Brain microvascular endothelial cell (primary cell): ENCODE measurements at regions not wholly inside any gene's neighbourhood (a gene's known extent, or its start where the extent isn't known, plus 50 kb on each side); places are given as distances from the start of the nearest gene placed in this dataset.

Experiments
- DNase-seq: peaks from one replicate; pipeline ENCODE4 v3.0.0-alpha.2; 2020
- H3K27ac ChIP-seq: fragments of 250-450 bp; sonication (Bioruptor Pico); 2 replicates; pipeline ENCODE4 v1.5.1; 2020; ENCODE audit warnings: mild to moderate bottlenecking, moderate library complexity
- H3K27me3 ChIP-seq: fragments of 250-450 bp; sonication (Bioruptor Pico); replicated peaks from 2 replicates; pipeline ENCODE4 v1.5.1; 2020; ENCODE audit warnings: mild to moderate bottlenecking
- H3K36me3 ChIP-seq: fragments of 250-450 bp; sonication (Bioruptor Pico); replicated peaks from 2 replicates; pipeline ENCODE4 v1.5.1; 2020; ENCODE audit warnings: mild to moderate bottlenecking
- H3K4me3 ChIP-seq: 2 replicates; pipeline ENCODE4 v1.5.1; 2011; ENCODE audit warnings: low read depth, mild to moderate bottlenecking, control low read depth, low read length, moderate library complexity
- in situ Hi-C: cut with HindIII; loops from 2 replicates; pipeline ENCODE4 v1.10.0; 2017; ENCODE audit warnings: low sequenced_read_pairs, low pct_ligation_motif_present
- TF ChIP-seq, protein P1 (sequence below): IDR thresholded peaks from 2 replicates; pipeline ENCODE4 v1.5.1; 2011; ENCODE audit warnings: low read depth, mild to moderate bottlenecking, moderate library complexity, low read length, control low read depth, inconsistent platforms; ENCODE audit errors: missing control alignments

DNA sequence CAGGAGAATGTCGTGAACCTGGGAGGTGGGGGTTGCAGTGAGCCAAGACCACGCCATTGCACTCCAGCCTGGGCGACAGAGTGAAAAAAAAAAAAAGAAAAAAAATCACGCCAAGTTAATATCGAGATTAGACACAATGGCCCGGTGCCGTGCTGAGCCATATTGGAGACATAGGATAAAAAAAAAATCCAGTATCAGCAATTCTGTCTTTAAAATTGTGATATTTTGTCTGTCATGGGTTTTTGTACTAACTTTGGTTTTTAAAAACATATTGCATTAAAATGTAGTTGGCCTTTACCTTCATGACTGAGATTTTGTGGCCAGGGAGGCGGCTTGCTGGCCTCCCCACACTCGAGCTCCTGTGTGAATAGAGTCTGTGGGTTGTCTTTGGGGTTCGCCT is 62.8 kb upstream of the PITRM1 start:
- in situ Hi-C loops = loop anchor here (25.0 kb wide), 1 partner anchor 527 kb away; no protein-coding TSS in a partner anchor
- Histone ChIP-seq H3K27me3 (no peaks in the 10 kb centered on the region), H3K36me3 (no peaks in the 10 kb centered on the region), H3K27ac (no peak overlapping the region), H3K4me3 (no peak overlapping the region)
- TF ChIP-seq, protein P1, sequence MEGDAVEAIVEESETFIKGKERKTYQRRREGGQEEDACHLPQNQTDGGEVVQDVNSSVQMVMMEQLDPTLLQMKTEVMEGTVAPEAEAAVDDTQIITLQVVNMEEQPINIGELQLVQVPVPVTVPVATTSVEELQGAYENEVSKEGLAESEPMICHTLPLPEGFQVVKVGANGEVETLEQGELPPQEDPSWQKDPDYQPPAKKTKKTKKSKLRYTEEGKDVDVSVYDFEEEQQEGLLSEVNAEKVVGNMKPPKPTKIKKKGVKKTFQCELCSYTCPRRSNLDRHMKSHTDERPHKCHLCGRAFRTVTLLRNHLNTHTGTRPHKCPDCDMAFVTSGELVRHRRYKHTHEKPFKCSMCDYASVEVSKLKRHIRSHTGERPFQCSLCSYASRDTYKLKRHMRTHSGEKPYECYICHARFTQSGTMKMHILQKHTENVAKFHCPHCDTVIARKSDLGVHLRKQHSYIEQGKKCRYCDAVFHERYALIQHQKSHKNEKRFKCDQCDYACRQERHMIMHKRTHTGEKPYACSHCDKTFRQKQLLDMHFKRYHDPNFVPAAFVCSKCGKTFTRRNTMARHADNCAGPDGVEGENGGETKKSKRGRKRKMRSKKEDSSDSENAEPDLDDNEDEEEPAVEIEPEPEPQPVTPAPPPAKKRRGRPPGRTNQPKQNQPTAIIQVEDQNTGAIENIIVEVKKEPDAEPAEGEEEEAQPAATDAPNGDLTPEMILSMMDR = no peak
- DNase-seq = no peak

- in situ Hi-C loops = loop anchor here (25.0 kb wide), 1 partner anchor 529 kb away; no protein-coding TSS in a partner anchor
- no peak overlapping the region for H3K4me3 ChIP-seq
- no peaks in the 10 kb centered on the region for H3K36me3 ChIP-seq
- TF ChIP-seq, protein P1 = no peak
- no peaks in the 10 kb centered on the region for H3K27me3 ChIP-seq
- DNase-seq = no peak
- no peak overlapping the region for H3K27ac ChIP-seq
Observed at GRCh38 chr10:3233486-3233990, 61.0 kb upstream of the PITRM1 start.

DNA sequence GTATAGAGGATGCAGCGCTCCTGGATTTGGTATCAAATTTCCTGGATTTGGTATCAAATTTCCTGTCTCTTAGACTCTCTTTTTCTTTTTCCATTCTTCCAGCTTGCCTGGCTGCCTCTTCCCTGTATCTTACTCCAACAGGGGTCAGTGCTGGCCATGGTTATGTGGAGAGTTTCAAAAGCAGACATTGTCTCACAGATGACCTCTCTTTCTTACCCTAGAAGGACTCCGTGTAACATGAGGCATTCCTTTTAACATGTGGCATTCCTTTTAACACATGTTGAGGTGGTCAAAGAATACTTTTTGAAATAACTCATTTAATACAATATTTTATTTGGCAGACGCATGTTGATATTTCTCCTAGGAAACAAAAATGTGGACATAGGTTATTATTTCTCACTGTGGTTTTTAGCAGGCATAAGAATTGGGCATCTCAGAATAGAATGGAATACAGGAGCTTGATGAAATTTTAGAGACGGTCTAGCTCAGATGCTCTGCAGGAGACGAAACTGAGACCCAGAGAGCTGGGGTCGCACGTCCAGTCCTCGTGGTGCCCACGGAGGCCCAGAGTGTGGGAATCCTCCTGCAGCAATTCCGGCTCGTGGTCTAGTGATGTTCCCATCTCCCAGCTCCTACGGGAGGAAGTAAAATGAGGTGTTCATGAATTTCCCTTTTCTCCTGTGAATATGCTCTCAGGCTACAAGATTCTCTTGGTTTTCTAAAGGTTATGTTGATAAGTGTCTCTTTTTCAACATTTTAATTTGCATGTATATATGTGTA is 59.6 kb upstream of the PITRM1 start:
- Histone ChIP-seq H3K27me3 (no peaks in the 10 kb centered on the region), H3K27ac (peak overlapping the region; percentile 63), H3K36me3 (no peaks in the 10 kb centered on the region), H3K4me3 (no peak overlapping the region)
- DNase-seq = peak; percentile 85
- TF ChIP-seq, protein P1 = peak; percentile 71
- in situ Hi-C loops = loop anchor here (25.0 kb wide), 1 partner anchor 530 kb away; no protein-coding TSS in a partner anchor

DNA sequence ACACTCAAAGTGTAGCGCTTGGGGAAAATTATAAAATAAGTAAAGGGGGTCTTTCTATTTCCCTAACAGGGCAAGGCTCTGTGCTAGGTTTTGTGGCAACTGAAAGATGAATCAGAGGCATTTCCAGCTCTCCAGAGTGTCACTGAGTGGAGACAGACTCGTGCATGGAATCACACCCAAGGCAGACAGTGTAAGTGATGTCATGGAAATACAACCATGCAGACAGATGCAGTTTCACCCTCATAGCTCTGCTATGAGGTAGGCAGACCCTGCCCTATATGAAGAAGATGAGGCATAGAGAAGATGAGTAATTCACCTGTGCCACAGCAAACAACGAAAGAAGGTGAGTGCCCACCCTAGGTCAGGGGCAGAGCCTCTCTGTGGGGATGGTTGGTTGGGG is 57.2 kb upstream of the PITRM1 start:
- DNase-seq = peak; percentile 39
- in situ Hi-C loops = loop anchor here (25.0 kb wide), 1 partner anchor 532 kb away; no protein-coding TSS in a partner anchor
- Histone ChIP-seq H3K27me3 (no peaks in the 10 kb centered on the region), H3K36me3 (no peaks in the 10 kb centered on the region), H3K27ac (no peak overlapping the region), H3K4me3 (no peak overlapping the region)
- TF ChIP-seq, protein P1 = no peak

GRCh38 chr10:3228629-3228945 is 56.0 kb upstream of the PITRM1 start:
- in situ Hi-C loops = loop anchor here (25.0 kb wide), 1 partner anchor 534 kb away; no protein-coding TSS in a partner anchor
- TF ChIP-seq, protein P1 = no peak
- no peaks in the 10 kb centered on the region for H3K36me3 ChIP-seq
- H3K4me3 ChIP-seq = no peak overlapping the region
- peak overlapping the region; percentile 84 for H3K27ac ChIP-seq
- H3K27me3 ChIP-seq = no peaks in the 10 kb centered on the region
- DNase-seq = no peak
